ACHN (cell line): ENCODE measurements at regions not wholly inside any gene's neighbourhood (a gene's known extent, or its start where the extent isn't known, plus 50 kb on each side); places are given as distances from the start of the nearest gene placed in this dataset.

ENCODE experiments used
- DNase-seq: peaks from one replicate; pipeline ENCODE4 v3.0.0-alpha.2; 2015
- in situ Hi-C: cut with HindIII; loops from 2 replicates; pipeline ENCODE4 v1.10.0; 2017; ENCODE audit warnings: low sequenced_read_pairs, low pct_ligation_motif_present, low pct_unique_long_range_greater_than_20kb

DNA sequence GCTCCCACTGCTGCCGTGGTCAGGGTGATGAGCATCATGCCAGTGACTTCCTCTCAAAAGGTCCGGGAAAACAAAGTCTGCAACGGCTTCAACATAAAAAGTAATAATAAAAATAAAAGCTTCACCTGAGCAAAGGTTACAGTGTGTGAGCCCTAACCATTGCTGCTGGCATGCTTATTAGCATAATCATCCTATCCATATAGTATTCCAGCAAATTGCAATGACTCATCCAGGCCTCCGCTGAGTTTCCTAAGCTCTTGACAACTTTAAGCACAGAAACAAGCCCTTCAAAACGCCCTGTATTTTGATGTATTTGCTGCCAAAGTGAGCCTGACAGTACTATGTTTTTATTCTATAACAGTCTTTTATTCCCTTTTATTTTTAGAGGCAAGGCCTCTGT, 100.5 kb downstream of the AASDH start:
- no peak for DNase-seq
- in situ Hi-C loops = no loop called here

DNA sequence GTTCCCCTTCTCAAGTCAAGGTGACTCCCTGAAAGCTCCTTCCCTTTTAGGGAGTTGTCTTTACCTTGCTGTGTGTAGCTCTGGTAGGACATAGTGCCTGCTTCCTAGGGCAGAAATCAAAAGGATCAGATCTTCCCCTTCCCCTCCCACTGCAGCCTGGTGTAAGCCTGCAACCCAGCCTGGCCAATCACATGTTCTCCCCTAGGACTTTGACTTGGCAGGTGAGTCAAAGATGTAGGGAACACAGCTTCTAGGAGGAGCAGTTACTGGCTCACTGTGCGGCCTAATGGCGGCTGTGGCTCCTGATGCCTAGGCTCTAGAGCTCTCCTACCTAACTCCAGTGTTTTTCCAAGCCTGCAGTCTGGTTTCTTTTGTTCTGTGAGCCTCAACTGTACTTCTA, 103.9 kb downstream of the AASDH start:
- no peak for DNase-seq
- in situ Hi-C loops = no loop called here

DNA sequence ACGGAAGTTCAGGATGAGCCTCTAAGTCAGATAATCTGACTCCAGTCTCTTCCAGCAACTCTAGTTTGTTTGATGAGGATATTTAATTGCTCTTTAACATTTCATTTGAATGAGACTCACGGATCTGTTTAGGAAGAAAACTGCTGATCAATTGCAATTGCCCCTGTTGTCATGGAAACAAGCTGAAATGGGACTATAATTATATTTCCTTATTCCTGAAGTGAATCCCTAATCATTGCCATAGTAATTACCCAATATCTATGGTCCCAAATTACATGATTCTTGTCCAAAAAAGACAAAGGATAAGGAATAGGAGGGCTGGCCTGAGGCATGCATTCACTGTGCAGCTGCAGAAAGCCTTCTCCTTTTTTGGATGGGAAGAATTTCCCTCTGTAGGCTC, 105.3 kb downstream of the AASDH start:
- in situ Hi-C loops = no loop called here
- DNase-seq = no peak

DNA sequence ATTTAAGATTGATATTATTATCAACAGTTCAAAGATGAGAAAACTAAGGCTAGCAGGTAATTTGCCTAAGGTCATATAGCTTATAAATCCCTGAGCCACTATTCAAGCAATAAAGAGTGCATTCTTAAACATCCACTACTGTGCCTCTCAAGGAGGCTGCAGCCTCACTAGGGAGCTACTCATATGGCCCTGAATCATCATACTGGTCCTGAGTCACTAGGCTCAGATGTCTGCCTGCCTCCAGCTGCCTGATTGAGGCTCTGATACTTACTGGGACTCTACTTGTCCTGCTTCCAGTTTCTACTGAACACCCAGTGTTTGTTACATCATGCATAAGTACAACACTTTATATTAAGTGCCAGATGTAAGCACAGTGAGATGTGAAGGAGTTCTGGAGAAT, 110.7 kb downstream of the AASDH start:
- in situ Hi-C loops = no loop called here
- DNase-seq = no peak

DNA sequence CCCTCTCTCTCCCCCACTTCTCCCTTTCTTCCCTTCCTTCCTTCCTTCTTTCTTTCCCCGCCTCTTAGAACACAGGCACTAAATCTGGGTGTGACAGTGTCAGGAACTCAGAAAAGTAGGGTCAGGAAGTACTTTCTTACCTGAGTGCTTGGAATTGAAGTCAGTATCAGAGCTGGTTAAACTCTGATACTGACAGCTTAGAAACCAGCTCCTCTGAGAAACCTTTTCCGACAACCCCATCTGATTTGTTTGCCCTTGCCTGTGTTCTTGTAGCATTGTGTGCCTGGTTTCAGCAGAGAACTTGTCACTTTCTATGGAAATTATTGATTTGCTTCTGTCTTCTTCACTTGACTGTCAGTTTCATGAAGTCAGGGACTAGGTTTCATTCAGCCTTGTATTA, 113.9 kb downstream of the AASDH start:
- in situ Hi-C loops = no loop called here
- DNase-seq = no peak

DNA sequence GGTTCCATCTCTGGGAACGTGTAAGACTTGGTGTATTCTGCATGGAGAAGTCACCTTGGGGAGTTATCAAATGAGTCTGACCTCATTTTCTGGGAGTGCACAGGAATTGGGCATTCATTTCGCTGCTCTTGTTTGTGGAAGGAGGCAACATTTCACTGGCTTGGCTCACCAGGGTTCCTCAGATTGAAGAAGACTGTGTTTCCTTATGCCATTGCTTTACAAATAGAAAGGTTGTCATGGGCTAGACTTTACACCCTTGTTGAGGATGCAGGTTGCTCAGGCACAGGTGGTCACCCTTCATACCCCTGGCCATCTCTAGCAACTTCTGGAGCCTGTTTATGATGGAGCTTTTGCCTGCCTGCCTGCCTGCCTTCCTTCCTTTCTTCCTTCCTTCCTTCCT, 114.4 kb downstream of the AASDH start:
- no peak for DNase-seq
- in situ Hi-C loops = no loop called here

DNA sequence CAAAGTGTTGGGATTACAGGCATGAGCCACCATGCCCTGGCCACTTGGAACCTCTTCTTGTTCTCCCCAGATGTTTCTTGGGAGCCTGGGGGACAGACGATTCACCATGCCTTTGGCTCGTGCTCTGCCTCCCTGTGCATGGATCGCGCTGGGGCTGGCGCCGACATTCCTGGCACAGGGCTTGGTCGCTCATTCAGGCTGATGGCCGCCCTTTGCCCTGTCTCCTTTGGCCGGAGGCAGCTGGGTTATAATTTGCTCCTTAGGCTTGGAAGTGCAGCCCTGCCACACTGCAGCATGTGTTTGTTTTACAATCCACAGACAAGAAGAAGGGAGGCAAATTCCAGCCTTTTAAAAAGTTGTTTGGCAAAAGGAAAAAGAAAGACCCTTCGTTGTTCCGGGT, 115.3 kb downstream of the AASDH start:
- in situ Hi-C loops = no loop called here

DNA sequence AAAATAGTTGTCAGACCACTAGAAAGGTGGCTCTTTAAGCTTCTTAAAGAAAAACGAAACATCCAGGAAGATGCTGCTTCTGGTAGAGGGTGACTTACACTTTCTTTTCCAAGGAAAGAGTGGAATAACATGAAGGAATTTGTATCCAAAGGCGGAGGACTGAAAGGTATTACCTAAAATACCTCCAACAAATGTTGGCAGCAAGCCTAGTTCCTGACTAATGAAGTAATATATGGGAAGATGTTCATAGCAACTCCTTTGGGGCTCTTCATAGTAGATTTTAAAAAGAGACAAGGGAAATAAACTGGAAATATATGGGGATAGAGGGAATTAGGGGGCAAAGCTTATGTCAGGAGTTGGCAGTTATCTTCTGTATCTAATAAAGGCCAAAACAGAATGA, 116.2 kb downstream of the AASDH start:
- in situ Hi-C loops = no loop called here
- DNase-seq = no peak

More for the DNA sequence above, 115.3 kb downstream of the AASDH start:
- DNase-seq = no peak

DNA sequence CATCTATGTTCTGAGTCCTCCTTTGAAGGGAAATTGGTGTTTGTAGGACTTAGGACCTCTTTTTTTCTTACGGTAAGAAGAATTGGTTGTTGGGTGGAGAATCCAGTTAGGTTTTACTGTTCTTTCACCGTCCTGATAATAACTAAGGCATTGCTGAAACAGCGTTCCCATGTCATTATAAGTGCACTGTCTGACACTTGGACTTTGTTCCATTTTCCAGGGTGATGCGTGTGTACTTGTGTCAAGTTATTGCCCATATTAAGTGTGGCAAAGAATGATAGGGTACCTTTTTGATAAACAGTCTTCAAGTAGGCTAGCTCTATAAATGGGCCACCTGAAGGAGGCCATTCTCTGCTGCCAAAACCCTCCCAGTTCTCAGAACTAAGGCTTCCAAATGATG, 119.7 kb downstream of the AASDH start:
- in situ Hi-C loops = no loop called here
- no peak for DNase-seq

DNA sequence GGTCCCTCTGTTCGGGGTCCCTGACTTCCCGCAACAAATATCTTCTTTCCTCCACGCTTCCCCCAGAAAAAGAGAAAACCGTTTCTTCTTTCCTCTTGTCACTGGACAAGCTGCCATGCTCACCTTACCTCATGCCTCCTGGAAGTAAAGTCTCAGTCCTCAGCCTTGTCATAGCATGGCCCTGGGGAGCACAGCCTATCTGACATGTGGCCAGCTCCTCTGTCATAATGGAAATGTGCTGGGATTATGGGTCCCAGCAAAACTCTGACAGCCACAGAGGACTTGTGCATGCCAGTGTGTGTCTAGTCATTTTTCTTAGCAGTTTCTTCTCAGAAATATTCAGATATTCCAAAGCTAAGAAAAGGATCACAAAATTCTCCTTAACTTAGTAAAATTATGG, 122.4 kb downstream of the AASDH start:
- no peak for DNase-seq
- in situ Hi-C loops = no loop called here

DNA sequence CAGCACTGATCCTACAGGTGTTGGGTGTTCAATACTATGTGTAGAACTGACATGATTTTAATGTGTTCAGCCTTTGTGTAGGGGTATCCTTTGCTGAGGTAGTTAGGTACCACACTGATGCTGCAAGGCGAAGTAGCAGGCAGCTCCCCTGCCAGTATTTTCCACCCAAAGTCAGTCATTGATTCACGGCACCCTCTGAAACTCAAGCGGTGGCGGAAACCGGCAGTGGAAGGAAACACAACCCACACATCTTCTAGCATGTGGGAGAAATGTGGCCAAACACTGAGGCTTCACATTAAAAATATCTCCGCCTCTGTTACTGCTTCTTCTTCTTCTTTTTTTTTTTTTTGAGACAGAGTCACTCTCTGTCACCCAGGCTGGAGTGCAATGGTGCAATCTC, 126.3 kb downstream of the AASDH start:
- no peak for DNase-seq
- in situ Hi-C loops = no loop called here

DNA sequence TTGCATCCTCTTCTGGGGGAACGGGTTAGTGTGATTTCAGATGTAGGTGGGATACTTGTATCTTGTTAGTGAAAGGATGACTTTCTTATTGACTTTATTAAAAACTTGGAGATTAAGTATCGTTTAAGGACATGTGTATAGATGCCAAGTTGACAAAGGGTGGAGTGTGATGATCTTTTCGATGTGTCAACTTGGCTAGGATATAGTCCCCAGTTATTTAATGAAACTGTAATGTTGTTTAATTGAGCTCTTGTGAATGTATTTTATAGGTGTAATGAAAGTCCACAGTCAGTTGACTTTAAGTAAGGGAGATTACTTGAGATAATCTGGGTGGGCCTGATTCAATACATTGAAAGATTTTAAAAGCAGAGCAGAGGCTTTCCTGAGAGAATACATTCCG, 127.0 kb downstream of the AASDH start:
- no peak for DNase-seq
- in situ Hi-C loops = no loop called here

DNA sequence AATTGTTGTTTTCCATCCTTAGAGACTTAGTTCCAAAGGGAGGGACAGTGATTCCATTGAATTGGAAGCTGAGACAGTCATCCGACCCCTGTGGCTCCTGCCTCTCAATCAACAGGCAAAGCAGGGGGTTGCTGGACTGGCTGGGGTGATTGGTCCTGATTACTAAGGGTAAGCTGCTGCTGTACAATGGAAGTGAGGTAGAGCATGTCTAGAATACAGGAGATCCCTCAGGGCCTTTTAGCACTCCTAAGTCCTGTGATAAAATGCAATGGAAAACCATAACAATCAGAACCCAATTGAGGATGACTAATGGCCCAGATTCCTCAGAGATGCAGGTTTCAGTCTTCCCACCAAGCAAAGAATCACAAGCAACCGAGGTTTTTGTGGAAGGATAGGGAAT, 127.6 kb downstream of the AASDH start:
- no peak for DNase-seq
- in situ Hi-C loops = no loop called here

DNA sequence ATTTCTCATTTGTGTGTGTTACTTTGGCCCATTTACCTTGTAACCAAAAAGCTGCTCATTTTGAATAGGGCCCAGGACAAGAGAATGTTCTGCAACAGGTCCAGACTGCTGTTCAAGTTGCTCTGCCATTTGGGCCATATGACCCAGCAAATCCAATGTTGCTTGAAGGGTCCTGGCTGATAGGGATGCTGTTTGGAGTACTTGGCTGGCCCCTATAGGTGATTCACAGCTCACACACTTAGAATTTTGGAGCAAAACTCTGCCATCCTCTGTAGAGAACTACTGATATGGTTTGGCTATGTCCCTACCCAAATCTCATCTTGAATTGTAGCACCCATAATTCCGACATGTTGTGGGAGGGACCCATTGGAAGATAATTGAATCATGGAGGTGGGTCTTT, 131.5 kb downstream of the AASDH start:
- in situ Hi-C loops = no loop called here

DNA sequence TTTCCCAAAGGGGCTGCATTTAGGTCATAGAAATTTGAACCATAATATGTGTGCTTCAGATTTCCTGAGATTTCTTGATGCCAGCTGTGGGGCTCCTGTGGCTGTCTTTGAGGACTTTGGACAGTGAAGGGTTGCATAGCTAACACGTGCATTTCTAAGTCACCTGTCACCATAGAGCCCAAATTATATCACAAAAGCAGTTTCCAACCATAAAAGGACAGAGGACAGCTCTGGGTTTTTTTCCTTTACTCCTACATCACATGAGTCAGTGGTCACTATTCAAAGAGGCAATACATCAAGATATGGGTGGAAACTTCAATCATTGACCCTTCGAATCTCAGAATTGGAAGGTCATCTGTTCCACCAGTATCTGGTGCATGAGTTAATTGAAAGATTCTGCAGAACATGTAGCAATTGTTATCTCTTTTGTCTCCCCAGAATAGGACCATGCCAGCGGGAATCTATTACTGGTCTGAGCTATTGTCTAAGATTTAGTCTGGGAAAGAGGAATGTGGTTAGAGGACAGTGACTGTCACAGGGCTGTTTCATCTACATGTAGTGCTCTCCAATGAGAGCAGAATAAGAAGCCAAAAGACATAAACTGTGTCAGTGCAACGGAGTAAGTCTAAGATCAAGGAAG, 133.5 kb downstream of the AASDH start:
- in situ Hi-C loops = no loop called here

More for the DNA sequence above, 131.5 kb downstream of the AASDH start:
- no peak for DNase-seq

DNA sequence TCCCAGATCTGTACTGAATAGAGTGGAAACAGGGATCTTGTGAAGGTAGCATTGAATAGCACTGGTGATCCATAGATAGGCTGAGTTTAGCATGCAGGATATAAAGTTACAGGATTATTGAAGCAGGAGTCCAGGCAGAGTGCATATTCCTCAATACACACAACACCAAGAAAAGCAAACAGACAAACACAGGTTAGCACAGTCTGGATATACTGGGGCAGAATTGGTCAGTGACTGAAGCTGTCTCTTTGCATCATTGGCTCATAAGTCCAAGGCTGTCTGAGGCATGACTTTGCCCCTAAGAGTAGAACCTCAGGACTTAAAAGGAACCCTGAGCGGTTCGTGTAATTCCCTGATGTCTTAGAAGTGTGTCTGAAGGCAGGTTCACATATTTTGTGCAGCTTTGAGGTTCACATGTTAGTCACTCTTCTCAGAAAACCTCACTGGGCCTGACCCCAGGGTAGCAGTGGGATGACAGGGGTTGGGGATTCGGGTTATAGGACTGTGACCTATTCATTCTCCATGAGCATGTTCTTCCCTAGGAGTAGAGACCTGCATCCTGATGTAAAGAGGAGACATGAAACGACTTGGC, 134.6 kb downstream of the AASDH start:
- in situ Hi-C loops = no loop called here
- no peak for DNase-seq

More for the DNA sequence above, 133.5 kb downstream of the AASDH start:
- no peak for DNase-seq

DNA sequence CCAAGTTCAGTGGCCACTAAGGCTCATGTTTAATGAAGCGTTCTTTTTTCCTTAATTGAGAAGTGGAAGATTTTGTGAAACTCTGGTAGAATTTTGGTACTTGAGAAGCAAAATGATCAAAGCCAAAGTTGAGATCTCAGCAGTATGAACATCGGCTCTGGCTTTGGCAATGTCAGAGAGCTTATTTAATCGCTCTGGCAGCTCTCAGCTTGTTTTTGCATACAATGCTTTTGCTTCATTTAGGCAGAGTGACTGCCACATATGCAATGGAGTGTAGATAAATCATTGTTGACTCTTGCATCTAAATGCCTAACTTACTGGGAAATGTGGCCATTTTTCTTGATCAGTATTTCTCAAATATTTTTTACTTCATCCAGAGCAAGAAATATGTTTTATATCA, 135.7 kb downstream of the AASDH start:
- in situ Hi-C loops = no loop called here
- DNase-seq = no peak

DNA sequence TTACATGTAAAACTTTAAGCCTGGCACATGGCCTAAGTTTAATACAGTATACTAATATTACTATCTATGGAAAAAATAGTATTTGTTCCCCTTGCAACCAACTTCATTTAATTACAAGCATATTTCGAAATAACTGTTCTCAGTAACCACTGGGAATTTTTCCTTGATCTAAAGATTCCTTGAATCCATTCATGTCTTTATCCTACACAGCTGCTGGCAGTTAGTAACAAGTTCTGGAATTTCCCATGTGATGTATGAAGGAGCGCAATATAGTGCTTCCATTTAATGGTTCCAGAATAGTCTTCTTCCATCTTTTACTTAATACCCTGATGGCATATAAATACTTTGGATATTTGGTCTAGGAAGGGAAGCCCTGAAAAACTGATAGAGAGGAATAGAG, 136.5 kb downstream of the AASDH start:
- no peak for DNase-seq
- in situ Hi-C loops = no loop called here

DNA sequence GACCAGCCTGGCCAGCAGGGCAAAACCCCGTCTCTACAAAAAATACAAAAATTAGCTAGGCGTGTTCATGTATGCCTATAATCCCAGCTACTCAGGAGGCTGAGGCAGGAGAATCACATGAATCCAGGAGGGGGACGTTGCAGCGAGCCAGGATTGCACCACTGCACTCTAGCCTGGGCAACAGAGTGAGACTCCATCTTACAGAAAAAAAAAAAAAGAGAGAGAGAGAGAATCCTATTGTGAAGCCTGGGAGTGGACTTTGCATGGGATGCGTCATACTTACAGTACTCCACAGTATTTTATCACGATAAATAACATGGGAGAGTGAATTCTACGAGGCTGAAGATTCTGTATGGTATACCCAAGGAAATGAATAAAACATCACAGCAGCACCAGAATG, 139.6 kb downstream of the AASDH start:
- in situ Hi-C loops = no loop called here
- no peak for DNase-seq

DNA sequence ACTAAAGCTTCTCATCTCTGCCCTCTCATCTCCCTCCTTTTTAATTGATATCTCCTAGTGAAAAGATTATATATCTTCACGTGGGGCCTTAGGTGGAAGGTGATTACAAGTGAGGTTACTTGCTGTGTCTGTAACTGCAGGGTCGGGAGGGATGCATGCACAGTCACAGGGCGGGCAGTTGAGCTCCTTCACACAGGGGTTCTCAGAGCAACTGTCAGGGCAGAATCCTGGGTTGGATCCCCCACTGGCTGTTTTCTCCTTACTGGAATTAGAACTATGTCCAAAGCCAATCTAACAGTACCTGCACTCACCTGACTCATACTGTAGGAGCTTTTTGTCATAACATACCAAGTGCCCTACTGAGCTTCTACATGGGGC, 141.1 kb downstream of the AASDH start:
- in situ Hi-C loops = no loop called here
- no peak for DNase-seq
